Skin epidermis (tissue), 12 donors: ENCODE measurements at regions not wholly inside any gene's neighbourhood (a gene's known extent, or its start where the extent isn't known, plus 50 kb on each side); places are given as distances from the start of the nearest gene placed in this dataset.

ENCODE experiments used
- H3K27ac ChIP-seq, 21 experiments: fragments of 200-600 bp; sonication (generic) in 11 of 21; one replicate each; pipeline ENCODE4 v1.5.0; 2020; ENCODE audit warnings: mild to moderate bottlenecking in 3 of 21, inconsistent platforms in 2 of 21, moderate library complexity in 2 of 21
- H3K4me3 ChIP-seq, 7 experiments: fragments of 200-600 bp; sonication (generic) in 2 of 7; one replicate each; pipeline ENCODE4 v1.5.0; 2020; ENCODE audit warnings: inconsistent platforms in 2 of 7, mild to moderate bottlenecking in 2 of 7, moderate library complexity in 1 of 7

DNA sequence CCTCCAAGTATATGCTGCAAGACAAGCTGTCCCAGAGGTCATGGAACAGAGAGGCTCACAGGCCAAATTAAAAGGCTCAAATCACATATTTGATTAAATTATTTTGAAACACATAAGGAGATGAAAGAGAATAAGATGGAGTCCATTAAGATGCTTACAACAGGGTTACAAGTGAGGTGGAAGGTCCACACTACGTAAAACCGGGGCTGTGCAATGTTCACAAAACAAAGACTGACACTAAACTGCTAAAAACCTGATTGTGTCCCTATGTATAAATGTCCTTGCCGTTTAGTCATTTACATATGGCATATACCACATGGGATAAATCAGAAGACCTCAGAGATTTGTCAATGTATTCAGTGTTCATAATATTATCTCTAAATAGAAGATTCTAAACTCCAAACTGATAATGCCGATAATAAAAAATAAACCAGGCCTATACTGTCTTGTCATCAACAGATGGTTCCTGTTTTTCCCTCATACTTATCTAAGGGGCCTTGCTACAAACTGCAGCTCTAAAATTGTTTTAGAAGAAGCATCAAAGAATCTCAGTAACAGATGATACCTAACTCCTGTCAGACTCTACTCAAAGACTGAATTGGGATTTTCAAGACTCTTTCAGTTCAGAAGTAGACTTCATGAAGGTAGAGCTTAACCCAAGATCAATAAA is 51.8 kb upstream of the RIPOR2 start:
- no peak overlapping the region for H3K27ac ChIP-seq

DNA sequence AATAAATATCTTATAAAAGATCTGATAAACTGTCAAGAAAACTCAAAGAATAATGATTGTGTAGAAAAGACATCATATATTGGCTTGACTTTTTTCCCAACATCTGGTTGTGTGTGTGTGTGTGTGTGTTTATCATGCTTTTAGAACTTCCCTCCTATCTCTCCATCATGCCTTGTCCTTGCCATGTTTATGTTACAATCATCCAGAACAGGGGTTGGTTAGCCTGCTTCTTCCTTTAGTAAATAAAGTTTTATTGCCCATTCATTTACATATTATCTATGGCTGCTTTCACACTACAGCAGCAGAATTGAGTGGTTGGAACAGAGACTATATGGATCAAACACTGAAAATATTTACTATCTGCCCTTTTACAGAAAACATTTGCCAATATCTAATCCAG is 52.8 kb upstream of the RIPOR2 start:
- H3K27ac ChIP-seq: no peak overlapping the region
- no peak overlapping the region for H3K4me3 ChIP-seq

More for the DNA sequence above, 51.8 kb upstream of the RIPOR2 start:
- no peak overlapping the region for H3K4me3 ChIP-seq

DNA sequence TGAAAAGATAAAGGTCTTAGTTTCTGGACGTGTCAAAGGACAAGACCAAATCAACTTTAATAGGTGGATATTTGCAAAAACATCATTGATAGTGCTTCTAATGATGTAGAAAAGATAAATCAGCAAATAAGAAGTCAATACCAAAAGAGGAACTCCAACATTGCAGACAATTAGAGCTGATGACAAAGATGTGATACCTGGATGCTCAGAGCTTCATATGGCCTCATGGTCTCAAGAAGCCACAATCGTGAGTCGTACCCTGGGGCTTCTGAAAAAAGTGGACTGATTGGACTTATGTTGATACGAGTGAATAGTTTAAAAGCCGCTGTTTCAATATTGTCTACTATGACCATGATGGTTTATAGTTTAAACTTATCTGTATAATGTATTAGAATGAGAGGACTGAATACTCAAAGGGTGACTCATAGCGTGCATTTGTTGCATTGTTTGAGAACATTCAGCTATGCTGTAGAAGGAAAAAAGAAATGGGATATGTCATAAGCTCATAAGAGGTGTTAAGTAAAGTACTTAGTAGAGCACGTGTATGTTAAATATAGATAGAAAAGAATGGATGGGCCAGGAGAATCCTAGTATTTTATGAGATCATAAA is 54.6 kb upstream of the RIPOR2 start:
- Histone ChIP-seq H3K4me3 (no peak overlapping the region), H3K27ac (no peak overlapping the region)

DNA sequence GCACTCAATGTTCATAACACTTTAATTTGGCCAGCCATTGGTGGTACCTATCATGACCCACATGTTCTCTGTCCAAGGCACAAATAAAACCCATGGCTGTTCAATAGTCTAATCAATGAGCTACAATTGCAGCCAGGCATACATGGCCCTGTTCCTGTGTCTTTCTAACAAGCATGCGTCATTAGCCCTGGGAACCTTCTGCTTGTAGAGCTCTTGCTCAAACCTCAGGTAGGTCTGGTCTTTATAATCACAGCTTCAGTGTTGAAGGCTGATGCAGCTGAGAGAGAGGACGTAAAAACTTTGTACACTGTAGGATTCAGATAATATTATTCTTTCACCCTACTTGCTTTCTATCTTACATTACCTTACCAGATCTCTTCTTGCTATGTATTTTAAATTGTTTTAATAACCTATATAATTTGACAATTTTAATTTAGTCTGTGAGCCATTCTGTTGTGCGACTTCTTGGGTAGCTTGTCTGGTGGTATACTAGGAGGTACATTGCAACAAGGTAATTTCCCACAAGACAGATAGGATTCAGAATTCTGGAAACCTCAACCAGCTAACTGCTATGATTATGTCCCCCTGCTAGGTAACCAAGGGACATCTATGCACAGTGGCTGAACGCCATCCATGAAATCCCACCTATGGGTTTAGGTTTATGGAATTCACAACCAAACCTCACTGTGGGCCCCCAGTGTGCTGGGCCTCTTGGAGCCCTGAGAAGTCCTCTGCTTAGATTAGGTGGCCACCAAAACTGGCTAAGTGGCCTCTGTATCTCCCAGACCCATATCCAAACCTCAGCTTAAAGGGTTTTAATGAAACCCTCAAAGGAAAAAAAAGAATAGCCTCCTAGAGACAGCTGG is 55.4 kb upstream of the RIPOR2 start:
- no peak overlapping the region for H3K4me3 ChIP-seq
- H3K27ac ChIP-seq: peak overlapping the region in 4 of 21 experiments; percentile 20 to 66 (median 32)

DNA sequence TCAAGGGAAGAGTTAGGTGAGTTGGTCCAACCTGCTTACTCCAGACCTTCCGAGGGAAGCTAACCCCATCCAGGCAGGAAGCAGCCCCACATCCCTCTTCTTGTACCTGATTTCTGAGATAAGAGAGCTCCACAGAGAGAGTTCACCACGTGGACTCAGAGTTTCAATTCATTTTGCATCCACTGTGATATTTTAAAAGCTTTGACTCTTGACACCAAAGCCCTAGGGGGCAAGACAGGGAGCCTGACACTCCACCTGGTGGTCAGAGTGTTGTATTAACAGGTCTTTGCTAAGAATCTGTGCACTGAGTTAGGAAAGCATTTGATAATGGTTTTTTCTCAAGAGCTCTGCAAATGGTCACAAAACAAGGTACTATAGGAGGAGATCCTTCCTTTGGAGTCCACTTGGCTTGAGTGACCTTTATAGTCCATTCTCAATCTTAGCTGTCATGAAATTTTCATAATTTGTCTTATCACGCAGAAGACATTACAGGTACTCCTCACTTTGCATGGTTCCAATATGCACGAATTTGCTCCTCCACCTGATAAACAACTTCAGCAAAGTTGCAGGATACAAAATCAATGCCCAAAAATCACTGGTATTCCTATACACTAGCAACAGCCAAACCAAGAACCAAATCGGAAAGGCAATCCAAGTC is 56.2 kb upstream of the RIPOR2 start:
- H3K27ac ChIP-seq: peak overlapping the region in 4 of 21 experiments; percentile 20 to 66 (median 32)
- H3K4me3 ChIP-seq: no peak overlapping the region

DNA sequence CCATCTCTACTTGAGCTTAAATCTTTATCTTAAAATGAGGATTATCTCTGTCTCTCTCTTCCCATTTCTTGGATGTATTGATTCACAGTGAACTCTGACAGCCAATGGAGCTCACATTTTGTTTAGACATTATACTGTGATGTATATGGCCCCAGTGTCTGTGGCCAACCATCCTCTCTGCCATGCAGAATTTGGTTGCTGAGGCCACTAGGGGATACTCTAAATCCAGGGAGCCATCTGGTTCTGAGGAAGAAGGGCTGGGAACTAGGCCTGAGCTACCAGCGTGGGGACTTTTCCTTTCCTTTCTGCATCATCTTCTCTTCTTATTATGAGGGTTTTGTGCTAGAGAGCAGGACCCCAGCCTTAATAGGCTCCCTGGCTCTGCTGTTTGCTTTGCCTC is 59.1 kb upstream of the RIPOR2 start:
- Histone ChIP-seq H3K4me3 (no peak overlapping the region), H3K27ac (no peak overlapping the region)

DNA sequence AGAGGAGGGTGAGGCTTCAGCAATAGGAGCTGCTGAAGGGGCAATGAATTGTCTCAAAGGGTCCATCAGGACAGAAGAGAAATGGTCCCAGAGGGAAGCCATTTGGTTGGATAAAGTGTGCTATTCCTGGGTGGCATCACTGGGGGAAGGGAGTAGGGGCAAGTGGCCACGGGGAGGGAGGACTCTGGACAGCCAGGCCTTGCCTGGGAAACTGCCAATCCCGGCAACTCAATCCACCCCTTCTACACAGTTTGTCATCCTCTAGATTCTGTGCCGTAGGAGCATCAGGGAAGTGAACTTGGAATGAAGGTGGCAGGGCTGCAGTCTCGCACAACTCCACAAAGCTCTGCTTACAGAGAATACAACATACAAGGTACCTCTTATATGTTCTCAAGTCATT is 59.5 kb upstream of the RIPOR2 start:
- no peak overlapping the region for H3K4me3 ChIP-seq
- no peak overlapping the region for H3K27ac ChIP-seq

DNA sequence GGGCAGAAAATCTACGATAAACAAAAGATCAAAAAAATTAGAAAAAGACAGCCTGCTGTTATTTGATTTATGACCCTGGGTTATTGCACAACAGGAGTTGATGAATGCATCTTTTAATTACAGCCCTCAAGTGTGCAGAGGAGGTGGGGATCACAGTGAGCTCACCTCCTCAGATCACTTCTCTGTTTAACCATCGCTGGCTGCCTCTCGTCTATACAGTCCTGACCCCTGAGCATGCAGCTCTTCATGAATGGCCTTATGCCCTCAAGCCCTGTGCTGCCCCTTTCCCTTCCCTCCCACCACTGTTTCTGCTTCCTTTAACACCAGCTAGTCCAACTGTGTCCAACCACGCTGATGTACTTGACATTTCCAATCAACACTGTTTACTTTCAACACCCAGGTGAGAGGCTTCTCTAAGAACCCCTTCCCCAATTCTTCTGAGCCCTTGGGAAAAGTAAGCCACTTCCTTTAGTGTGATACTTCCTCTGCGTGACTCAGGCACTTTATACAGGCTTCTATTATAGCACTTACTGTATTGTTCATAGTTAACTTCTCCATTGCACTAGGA is 60.6 kb upstream of the RIPOR2 start:
- peak overlapping the region in 1 of 21 experiments; percentile 24 for H3K27ac ChIP-seq
- no peak overlapping the region for H3K4me3 ChIP-seq

DNA sequence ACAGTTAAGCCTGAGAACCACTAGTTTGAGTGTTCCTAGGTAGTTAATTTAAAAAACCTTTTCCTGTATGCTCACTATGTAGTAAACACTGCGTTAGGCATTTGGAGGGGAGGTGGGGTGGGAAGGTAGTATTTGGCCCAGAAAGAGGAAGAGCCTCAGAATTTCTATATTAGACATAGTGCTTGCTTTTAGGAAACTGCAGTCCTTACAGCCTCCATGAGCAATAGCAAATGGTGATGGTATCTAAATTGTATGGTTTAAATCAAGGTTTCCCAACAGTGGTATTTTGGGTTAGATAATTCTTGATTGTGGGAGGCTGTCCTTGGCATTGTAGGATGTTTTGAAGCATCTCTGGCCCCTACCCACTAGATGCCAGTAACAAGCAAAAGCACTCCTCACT is 61.5 kb upstream of the RIPOR2 start:
- no peak overlapping the region for H3K4me3 ChIP-seq

DNA sequence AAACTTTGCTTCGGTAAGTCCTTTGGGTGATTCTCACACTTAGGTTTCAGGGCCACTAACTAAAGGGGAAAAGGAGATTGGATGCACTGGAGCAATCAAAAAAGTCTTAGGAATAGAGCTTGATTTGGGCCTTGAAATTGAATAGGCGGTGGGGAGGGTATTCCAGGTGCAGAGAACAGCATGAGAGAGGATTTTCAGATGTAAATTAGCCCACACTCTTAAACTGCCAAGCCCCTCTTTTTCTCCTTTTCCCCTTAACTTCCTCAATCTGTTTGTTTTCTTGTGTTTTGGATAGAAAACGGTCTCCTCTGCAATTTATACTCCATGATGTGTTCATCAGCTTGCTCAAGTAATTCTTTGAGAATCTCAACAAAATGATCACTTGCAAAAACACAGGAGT is 62.1 kb upstream of the RIPOR2 start:
- H3K27ac ChIP-seq: no peak overlapping the region
- no peak overlapping the region for H3K4me3 ChIP-seq

More for the DNA sequence above, 61.5 kb upstream of the RIPOR2 start:
- peak overlapping the region in 1 of 21 experiments; percentile 24 for H3K27ac ChIP-seq

DNA sequence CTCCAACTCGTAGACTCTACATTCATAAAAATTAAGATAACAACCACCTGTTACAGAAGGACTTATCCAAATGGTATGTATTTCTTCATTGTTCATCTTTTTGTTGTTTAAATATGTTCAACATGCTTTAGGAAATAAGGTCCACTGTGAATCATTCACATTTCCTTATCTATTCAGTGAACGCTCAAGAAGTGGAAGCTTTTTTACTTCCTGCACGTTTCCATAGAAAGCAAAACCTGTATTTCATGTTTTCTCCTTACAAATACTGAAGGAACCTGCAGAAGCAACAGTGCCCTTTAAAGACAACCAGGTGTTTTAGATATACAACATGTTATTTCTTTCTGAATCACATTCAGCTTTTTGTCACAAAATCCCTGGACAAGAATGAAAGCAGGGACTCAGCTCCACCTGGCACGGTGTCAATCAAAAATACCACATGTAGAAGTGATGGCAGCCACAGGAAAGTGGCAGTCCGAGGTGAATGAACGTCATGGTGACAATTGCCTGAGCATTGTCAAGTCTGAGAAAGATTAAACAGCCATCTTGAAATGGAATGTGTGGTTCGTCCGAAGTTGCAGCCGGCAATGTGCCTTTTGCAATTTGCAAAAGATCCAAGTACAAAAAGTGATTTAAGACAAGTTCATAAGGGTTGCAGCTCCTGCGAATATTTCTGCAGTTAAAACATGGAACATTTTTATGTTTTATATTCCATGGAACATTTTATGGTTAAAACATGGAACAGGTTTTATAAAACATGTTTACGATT is 66.7 kb upstream of the RIPOR2 start:
- Histone ChIP-seq H3K4me3 (no peak overlapping the region), H3K27ac (peak overlapping the region in 1 of 21 experiments; percentile 24)

DNA sequence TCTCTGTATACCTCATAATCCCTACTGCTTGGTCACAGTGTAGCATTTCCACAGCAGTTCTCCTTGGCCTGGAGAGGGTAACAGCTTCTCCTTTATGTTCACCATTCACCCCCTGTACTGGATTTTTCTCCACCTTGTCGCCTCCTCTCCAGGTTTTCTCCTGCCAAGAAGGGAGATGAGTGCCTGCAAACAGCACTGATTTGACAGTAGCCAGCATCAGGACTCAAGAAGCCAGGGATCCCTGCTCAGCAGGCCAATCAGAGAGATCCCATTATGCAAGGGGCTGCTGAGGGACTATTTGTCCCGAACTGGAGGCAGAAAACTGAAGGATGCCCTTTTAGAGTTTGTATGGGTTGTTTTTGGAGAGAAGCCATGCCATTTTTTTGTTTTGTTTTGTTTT is 68.6 kb upstream of the RIPOR2 start:
- H3K27ac ChIP-seq: peak overlapping the region in 1 of 21 experiments; percentile 36
- H3K4me3 ChIP-seq: no peak overlapping the region

DNA sequence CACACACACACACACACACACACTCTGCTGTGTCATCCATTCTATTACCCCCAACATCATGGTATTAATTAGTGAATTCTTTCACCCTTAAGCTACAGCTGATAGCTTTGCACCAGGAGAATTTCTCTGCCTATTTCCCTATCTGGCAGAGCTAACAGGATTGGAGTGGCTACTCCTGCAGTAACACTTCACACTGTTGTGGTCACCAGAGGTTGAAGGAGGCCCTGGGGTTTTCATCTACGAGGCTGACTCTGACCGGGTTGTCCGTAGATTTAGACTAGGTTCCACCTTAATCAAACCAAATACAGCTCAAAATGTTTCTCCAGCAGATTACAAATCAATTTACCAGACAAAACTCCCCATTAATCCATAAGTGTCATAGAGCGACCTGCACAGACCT is 69.2 kb upstream of the RIPOR2 start:
- no peak overlapping the region for H3K4me3 ChIP-seq
- no peak overlapping the region for H3K27ac ChIP-seq

DNA sequence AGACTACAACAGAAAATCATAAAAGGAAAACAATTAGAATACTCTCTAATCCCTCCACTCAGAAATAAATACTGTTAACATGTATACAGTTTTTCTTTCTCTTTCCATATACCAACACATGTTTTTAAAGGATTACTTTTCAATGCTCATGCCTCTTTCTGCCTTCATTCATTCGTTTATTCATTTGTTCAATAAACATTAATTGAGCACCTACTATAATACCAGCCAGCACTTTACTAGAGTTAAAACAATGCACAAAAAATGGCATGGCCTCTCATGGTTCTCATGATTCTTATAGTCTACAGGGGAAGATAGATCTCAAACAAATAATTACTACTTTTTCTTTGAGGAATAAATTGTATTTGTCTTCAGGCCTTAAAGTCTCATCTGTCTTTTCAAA is 70.3 kb upstream of the RIPOR2 start:
- Histone ChIP-seq H3K27ac (peak overlapping the region in 12 of 21 experiments; percentile 18 to 88 (median 72)), H3K4me3 (no peak overlapping the region)

DNA sequence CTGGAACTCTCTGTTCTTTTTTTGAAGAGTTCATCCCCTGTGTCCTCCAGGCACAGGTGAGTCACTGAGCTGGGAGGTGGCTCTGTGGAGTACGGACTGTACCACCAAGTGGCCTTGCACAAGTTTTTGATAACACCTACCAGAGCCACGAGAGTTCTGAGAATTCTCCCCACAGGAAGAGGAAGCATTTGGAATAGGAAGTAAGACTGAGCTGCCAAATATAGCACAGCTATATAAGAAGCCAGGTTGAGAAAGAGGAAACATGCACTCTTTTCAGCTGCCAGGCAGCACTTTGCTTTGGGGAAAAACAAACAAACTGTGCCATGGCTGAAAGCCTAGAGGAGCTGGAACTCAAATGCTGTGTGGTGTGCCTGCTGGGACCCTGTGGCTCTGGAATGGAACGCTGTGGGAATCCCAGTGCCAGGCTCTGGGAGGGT is 70.8 kb upstream of the RIPOR2 start:
- Histone ChIP-seq H3K27ac (peak overlapping the region in 20 of 21 experiments; percentile 16 to 88 (median 67)), H3K4me3 (no peak overlapping the region)

DNA sequence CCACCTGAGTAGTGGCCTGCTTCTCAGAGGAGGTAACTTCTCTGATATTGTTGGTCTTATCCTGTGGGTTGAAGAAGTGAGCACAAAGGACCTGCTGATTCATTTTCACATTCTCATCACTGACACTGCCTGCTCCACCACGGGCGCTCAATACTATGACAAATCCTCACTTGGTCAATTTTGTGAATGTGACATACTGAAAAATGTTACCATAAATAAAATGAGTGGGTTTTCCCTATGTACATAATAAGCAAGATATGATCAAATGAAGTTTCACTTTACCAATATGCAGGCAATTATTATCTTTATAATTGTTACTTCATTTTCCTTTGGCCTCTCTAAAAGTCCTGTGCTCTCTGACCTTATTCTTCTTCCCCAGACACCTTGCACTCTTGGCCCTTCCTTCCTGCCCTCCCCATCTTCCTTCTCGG is 71.5 kb upstream of the RIPOR2 start:
- Histone ChIP-seq H3K27ac (peak overlapping the region in 17 of 21 experiments; percentile 18 to 88 (median 68)), H3K4me3 (no peak overlapping the region)

DNA sequence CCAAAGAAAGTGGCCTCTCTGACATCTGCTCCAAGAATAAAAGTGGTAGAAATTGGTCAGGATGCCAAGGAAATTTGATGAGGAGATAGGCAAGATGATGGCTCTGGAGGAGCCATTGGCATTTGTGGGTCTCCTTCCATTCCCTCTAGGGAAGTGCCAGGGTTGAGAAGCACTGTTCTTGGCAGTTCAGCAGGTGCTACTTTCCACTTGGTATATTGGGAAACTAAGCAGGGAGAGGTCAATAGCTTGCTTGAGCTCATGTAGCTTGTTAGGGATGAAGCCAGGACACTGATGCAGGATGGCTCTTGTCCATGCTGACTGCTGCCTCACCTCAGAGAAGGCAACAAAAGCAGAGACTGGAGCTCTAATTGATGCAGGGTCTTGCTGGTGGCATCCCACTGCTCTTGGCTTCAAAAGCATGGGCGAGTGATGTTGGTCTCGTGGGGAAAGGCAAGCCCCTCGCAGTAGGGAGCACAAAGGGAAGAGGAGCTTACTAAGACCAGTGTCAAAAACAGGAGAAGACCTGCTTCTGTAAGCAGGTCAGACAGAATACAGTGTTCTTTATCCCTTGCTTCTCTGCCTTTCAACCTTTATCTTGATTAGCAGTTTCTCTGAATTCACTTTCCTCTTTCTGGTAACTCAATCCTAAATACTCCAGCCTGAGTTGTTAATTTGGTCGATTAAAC is 73.1 kb upstream of the RIPOR2 start:
- Histone ChIP-seq H3K4me3 (no peak overlapping the region), H3K27ac (no peak overlapping the region)

DNA sequence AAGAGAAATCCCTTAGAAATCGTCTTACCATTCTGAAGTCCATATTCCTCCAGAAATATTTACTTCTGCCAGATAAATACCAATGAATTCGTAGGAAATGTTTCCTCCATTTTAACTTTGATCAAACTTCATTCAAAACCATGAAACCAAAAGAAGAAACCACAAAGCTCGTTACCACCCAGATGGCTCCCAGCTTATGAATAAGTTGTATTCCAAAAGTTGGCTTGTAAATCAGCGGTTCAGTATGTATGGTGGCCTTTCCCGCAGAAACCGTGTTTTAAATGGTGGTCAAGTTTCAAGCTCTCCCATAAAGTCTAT is 73.6 kb upstream of the RIPOR2 start:
- H3K27ac ChIP-seq: no peak overlapping the region
- H3K4me3 ChIP-seq: no peak overlapping the region

DNA sequence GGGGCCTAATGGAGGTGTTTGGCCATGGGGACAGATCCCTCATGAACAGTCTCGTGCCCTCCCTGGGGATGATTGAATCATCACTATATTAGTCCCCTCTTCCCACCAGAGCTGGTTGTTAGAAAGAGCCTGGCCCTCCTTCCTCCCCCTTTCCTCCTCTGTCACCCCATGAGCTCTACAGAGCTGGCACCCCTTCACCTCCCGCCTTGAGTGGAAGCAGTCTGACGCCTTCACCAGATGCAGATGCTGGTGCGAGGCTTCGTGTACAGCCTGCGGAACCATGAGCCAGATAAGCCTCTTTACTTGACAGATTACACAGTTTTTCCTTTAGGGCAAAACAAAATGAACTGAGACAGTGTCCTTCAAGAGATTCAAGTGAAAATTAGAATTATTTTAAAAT is 74.4 kb upstream of the RIPOR2 start:
- H3K27ac ChIP-seq: no peak overlapping the region
- H3K4me3 ChIP-seq: no peak overlapping the region
